HCEC 1CT (cell line): ENCODE measurements at regions not wholly inside any gene's neighbourhood (a gene's known extent, or its start where the extent isn't known, plus 50 kb on each side); places are given as distances from the start of the nearest gene placed in this dataset.
"Not testable (repeated sequence)": the region's sequence is repeated elsewhere in the genome, so short reads cannot be mapped to it uniquely, and the experiment has no call there.

ENCODE experiments used
- DNase-seq: peaks from one replicate; pipeline ENCODE4 v3.0.0-alpha.2; 2017

DNA sequence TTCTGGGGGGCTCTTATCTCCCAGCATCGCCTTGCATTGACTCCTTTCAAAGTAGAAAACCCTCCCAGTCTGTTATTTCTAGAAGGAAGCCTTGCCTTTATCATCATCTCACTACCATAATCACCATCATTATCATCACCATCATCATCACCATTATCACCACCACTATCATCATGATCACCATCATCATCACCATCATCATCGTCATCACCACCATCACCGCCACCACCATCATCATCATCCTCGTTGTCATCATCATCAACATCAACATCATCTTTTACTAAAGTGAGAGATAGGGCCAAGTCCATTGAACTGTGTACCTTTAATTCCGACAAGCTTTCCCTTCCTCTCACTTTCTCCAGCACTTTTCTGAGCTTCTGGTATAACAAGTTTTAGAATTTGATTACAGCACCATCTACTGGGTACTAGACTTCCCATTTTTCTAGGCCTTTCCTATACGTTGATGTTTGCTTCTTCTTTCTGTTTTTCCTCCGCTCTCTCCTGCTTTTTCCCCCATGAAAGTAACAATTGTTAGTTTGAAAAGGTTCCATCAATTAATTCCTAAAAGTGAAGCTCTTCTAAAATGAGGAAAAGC, 226.4 kb downstream of the BUB3 start:
- peak; percentile 5 for DNase-seq

DNA sequence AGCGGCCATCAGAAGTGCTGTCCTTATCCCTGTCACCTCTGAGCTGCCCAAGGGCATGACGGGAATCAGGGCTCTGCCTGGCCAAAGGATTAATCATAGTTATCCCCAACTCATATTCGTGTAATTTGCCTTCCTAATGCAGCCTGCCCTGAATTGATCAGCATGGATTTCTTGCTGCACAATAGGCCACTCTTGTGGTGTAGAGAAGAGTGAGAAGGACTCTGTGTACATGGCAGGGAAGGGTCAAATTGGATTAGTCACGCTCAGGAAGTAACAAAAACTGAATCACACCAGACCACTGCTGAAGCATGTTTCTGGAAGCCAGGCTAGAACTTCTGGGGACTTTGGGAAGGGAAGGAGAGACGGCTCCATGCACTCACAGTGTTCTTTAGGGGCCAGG, 227.0 kb downstream of the BUB3 start:
- no peak for DNase-seq

DNA sequence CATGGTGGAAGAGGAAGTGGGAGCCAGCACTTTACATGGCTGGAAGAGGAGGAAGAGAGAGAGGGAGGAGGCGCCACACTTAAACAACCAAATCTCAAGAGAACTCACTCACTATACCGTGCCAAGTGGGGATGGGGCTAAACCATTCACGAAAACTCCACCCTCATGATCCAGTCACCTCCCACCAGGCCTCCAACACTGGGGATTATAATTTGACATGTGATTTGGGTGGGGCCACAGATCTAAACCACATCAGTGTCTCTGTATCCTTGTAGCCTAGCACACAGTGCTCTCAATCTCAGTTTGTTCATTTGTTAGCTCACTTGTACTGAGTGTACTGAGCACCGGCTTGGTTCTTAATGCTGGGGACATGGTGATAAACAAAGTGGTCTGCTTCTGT, 228.3 kb downstream of the BUB3 start:
- DNase-seq: no peak

DNA sequence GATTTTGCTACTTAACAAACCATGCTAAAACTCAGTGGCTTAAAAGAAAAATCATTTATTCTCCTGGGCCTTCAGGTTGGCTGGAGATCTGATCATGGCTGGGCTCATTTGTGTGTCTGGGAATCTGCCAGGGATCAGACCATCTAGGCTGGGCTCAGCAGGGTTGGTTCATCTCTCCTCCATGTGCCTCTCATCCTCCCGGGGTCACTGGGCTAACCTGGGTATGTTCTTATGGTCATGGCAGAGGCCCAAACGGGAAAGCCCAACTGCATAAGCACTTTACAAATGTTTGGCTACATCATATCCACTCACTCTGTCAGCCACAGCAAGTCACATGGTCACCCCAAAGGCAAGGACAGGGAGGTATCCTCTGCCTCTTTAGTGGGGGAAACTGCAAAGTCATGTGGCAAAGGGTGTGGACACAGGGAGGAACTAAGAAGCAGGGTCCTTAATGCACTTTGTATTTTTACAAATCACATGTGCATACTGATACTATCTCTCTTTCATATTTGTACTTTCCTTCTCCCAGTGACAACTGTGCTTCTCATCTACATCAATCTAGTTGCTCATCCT, 231.4 kb downstream of the BUB3 start:
- no peak for DNase-seq

DNA sequence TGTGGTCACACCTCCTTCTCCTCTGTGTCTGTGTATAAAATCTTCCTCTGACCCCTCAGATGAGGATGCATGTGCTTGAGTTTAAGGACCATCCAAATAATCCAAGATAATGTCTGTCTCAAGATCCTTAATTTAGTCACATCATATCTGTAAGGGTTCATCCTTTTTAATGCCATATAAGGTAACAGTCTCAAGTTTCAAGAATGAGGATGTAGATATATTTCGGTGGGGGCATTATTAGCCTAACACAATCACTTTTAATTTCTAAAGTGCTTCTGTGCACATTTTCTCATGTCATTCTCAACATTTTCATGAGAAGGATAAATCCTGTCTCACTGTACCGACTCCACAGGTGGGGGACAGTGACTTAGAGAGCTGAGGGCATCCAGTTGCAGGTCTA, 235.3 kb downstream of the BUB3 start:
- DNase-seq: no peak

DNA sequence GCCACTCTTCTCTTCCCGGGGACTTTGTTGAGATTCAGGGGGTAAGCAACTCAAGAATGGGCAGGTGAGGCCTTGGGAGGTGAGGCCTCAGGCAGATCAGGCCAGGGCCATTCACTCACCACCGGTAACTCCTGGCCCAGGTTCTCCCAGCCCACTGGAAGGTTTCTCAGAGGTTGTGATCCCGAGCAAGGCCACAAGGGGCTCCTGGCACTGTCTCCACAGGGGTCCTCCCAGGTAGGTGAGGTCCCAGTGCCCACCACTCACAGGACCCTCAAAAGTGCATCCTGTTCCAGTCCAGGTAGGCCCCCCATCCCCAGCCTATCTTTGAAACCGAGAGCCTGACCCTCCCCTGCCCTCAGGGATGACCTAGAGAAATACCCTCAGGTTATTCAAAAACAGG, 236.1 kb downstream of the BUB3 start:
- no peak for DNase-seq

DNA sequence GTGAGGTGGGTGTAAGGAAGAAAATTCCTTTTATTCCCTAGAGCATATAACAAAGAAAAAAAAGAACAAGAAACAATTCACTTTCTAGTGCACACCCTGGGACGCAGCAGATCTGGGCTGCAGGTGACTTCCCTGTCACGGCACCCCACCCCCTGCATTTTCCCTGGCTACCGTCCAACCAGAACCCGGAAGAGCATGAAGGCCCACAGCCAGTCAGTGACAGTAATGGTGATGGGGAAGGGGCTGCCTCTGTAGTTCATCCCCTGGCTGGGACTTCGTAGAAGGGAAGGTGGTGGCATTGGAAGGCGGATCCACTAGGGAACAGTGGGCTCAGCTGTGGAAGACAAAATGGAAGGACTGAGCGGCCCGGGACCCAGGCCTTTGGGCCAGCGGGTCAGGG, 236.7 kb downstream of the BUB3 start:
- DNase-seq: no peak

DNA sequence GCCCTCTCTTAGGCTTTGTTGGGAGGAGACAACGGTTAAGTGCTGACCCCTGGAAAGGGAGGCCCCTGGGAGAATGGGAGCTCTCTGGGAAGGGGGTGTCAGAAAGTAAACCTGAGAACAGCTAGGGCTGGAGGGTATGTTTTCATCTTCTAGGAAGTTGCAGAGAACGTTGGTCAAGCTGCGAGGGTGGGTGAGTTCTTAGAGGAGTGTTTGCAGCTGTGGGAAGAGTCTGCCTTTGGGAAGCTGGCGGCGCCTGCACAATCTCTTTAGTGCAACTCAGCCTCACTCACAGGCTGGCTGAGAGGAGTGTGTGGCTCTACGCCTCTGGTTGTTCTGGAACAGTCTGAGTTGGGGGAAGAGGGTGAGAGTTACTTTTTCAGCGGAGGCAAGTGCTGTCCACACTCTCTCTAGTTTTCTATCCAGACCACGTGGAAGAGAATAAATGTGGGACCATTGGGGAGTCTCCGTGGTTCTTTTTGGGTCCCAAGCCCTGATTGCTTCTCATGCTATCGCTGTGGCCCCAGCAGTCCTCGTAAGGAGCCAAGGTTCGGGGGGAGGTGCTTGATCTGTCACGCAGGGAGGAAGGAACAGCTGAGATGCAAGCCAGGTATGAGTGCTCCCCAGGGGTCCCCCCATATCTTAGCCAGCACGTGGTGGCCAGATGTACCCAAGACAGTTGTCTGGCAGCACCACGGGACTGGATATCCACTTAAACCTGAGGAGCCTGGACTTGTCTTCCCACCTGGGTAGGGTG, 237.2 kb downstream of the BUB3 start:
- no peak for DNase-seq

DNA sequence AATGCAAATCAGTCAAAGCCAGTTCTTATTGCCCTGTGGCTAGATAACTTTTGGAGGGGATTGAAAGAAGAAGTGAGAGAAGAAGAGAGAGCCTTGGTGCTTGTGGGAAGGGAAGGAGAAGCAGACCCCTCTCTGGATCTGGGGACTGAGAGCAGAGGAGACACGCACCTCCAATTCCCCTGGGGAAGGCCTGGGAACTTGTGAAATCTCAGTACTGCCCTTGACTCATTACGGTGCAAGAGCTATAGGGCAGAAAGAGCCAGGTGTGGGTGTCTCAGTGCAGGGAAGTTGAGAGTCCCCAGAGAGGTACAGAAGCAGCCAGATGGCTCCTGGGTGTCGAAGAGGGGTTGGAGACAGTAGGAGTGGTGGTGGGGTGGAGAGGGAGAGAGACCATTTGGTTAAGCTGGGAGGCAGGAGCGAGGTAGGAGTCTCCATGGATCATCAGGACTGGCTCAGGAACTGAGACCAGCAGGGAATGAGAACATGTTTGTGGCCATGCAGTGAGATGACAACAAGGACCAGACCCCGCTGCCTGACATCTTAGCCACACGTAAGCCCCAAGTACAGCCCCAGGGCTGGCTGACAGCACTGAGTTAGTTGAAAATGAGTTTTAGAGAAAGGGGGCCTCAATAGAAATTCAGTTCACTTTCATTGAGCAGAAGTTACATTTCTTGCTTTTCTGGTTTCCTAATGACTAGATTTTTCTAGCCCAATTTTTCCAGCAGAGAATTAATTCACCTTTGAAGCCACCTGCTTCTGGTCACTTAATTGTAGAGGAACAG, 238.2 kb downstream of the BUB3 start:
- no peak for DNase-seq

DNA sequence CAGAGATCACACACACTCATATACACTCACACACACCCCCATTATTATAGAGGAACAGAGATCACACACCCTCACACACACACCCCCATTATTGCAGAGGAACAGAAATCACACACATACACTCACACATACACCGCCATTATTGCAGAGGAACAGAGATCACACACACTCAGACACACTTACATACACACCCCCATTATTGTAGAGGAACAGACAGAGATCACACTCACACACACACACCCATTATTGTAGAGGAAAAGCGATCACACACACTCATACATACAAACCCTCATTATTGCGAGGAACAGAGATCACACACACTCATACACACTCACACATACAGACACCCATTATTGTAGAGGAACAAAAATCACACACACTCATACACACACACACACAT, 239.0 kb downstream of the BUB3 start:
- DNase-seq: no peak

DNA sequence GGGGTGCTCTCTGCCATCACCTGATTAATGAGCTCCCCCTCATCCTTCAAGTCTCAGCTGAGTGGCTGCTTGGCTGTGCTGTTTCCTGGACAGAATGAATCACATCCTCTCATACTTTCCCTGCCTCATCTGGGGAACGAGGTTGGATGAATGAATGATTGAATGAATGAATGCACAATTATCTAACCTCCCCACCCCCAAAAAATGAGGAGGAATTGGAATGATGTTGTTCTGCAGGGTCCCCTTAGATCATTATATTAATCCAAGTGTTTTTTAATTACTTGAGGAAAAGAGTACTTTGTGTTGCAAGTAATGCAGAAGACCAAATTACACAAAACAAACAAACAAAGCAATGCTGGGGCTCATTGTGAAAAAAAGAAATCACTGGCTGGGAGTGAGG, 240.2 kb downstream of the BUB3 start:
- DNase-seq: no peak

DNA sequence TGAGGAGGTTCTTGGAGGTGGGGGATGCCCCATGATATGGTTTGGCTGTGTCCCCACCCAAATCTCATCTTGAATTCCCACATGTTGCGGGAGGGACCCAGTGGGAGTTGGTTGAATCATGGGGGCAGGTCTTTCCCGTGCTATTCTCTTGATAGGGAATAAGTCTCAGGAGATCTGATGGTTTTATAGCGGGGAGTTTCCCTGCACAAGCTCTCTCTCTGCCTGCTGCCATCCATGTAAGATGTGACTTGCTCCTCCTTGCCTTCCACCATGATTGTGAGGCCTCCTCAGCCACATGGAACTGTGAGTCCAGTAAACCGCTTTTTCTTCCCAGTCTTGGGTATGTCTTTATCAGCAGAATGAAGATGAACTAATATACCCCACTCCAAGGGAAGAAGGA, 241.0 kb downstream of the BUB3 start:
- DNase-seq: not testable (repeated sequence)

DNA sequence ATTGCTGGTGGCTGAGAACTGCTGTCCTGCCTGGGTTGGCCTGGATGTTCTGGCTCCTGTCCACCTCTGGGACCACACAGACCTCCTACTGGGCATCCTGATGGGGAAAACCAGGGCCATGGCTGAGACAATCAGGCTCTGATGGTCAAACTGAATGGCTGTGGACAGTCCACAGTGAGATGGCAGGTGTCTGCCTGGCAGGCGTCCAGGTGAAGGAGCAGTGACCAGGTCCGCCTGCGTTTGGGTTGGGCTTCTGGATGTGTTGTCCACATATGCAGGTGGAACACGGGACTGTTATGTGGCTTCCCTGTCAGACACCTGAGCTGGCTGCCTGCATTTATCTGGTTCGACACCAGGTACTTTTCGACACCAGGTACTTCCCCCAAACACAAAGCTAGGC, 241.7 kb downstream of the BUB3 start:
- DNase-seq: no peak

DNA sequence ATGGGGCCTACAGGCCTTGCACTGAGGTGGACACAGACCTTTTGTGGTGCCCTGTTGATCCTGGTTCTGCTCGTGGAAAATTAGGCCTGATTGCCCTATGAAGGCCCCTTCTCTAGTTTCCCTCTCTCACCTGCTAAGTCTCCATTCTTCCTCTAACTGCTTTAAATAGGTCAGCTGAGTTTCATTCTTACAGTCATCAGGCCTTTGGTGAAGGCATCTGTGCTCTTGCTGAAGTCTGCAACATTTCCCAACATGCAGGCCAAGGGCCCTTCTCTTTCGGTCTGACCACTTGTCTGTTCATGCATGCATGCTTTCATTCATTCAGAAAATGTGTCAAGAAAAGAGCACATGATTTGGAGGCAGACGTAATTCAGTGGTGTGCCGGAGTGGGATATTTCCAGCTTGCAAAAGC, 244.0 kb downstream of the BUB3 start:
- DNase-seq: no peak

DNA sequence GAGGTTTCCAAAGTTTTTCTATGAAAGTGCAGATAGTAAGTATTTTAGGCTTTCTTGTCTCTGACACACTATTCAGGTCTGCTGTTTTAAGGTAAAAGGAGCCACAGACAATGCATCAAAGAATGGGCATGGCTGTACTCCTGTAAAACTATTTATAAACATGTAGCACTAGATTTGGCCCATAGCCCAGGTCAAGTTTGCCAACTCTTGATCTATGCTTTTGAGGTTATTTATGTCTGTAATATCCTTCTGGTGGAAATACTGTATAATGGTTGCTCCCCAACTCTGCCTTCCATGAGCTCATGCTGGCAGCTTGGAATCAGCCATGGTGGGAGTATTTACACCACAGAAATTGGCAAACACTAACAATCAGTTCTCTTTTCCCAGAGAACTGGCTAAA, 244.6 kb downstream of the BUB3 start:
- DNase-seq: no peak

DNA sequence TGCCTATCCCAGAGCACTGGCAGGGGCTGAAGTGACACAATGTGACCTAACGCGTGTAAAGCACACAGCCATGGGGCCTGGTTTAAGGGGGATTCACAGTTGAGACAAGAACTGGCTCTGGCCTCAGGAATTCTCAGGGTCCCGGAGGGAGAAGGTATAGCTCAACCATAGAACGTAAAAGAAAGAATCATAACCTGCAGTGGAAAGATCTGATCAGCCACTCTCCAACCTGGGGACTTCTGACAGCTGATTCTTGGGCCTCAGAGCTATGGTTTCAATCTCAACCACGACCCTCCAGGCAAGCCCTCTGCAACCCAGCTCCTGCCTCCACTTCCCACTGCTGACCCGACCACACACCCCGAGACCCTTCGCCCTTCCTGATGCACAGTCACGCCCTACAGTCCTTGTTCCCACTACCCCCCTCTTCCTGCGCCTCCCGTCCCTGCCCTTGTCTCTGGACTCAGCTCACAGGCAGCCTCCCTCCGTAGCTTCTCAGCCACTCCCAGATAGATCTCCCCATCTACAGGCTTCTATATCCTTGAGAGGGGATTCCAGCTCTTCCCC, 245.2 kb downstream of the BUB3 start:
- no peak for DNase-seq

DNA sequence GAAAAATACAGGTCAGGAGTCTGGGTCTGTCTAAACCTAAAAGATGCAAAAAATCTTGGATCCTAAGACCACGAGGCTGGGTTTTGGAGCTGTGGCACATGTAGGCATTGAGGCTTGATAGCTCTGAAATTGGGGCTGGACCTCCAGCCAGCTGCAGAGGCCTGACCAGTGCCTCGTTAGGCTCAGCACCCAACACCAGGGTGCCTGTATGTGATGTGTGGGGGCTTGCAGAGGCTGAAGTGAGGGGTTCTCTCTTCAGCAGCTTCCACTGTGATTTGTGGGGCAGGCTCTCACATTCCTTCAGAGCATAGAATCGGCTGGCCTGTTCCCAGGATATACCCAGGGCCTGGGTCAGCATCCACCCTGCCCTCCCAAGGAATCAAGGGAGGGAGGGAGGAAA, 247.8 kb downstream of the BUB3 start:
- no peak for DNase-seq

DNA sequence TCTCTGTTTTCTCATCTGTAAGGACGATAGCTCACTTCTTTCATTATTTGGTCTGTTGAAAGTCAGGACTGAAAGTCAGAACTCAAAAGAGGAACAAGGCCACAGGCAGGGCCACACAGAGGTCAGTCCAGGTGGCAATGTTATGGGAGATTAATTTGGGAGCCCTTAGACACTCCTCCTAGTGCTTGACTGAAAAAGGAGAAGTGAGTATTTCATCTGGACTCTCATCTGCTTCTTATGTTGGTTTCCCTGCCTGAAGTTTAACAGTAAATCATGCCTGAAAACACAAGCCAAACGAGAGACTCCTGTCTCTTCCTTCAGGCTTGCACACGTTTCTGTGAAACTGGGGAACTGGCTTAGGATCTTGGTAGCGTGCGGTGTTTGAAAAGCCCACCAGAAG, 248.5 kb downstream of the BUB3 start:
- no peak for DNase-seq

DNA sequence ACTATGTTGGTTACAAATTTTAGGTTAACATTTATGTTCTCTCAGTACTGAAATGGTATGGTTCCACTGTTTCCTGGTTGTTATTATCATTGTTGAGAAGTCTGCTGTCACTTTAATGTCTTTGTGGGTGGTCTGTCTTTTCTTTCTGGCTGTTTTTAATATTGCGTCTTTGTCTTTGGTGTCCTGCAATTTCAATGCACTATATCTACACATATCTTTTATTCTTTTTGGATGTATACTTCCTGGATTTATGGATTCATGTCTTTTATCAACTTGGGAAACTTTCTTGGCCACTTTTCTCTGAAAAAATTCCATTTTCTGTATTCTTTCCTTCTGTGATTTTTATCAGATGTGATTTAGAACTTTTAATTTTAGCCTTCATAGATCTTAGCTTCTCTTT, 250.2 kb downstream of the BUB3 start:
- DNase-seq: no peak

DNA sequence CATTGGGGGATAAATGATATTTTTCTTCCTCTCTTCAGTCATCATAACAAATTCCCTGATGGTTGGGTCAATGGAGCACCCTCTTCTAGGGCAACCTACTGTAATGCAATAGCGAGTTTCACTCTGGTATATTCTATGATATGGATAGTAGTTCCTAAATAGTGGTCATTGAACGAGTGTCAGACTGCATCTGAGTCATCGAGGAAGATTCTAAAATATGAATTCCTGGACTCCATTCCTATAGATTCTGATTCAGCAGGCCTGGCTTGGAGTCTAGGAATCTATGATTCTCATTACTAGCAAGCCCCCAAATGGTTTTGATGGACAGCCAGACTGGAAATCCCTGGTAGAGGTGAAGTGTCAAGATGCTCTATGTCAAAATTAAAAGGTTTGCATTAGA, 254.5 kb downstream of the BUB3 start:
- no peak for DNase-seq

DNA sequence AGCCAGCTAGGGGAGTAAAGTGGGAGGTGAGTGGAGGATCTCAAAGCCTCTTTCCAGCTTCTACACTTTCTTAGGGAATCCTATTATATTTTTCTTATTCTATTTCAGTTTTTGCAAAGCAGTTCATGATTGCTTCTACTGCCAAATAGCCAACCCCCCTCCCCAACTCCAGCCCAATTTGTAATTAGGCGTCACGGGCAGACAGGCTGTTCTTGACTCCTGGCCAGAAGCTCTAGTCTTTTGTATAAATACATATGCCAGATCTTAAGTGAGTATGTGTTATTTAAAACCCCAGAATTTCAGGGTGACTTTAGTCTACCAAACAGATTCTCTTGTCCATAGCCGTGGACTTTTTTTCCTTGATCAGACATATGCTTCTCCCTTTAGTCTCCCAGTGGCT, 255.2 kb downstream of the BUB3 start:
- DNase-seq: no peak

DNA sequence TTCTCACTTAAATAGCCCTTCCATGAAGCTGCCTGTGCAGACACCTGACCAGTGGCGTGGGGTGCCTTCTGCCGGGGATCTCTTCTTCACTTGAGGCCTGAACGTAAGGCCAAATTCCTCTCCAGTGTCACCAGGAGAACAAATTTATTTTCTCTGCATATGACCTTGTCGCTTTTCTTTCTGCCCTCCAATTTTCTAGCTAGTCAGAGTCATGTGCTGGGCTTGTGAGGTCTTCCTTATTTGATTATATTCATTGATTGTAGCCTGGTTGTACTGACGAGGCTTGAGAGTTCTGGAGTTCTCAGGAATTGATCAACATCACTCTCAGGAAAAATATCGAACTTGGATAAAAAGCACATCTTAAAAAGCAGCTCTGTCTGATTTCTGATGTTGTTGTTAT, 255.7 kb downstream of the BUB3 start:
- no peak for DNase-seq

DNA sequence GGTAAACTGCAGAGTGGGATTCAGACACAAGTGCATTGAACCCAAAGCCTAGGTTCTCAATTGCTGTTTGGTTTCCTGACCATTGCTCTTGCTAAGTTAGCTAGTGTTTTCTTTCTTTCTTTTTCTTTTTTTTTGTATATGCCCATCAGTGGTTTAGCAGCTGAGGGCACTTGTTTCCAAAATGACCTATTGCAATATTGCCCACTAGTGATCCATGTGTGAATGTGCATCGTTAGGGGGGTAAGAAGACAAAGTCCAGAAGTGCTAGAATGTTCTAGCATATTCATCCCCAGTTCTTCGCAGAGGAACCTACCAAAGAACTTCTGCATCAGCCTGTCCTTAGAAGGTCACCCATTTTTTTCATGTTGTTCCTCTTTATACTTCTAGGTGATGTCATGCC, 252.8 kb upstream of the GPR26 start:
- DNase-seq: no peak

DNA sequence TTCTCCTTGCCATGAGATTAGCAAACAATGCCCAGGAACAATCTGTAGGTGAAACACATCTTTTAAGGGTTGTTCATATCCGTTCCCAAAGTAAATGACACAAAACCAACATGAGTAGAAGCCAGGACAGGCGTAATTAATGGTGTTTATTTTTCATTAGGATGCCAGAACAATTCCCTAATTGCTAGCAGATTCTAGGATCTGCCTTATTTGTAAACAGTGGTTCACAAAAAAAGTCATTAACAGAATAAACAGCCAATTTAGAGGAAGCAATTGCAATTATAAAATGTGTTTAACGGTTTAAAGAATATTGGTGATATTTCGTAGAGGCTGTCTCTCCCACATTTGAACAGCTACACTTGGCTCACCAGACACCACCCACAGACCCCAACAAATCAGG, 250.6 kb upstream of the GPR26 start:
- no peak for DNase-seq
